Prostate gland (tissue), 2 donors: ENCODE measurements at regions not wholly inside any gene's neighbourhood (a gene's known extent, or its start where the extent isn't known, plus 50 kb on each side); places are given as distances from the start of the nearest gene placed in this dataset.

Source experiments
- POLR2A ChIP-seq: fragments of 450-650 bp; IDR thresholded peaks from one replicate; pipeline ENCODE4 v1.6.1; 2016; ENCODE audit warnings: antibody characterized with exemption, mild to moderate bottlenecking
- POLR2AphosphoS5 ChIP-seq: sonication (generic); formaldehyde crosslinking; IDR thresholded peaks from one replicate; pipeline ENCODE4 v1.6.1; 2017; ENCODE audit warnings: antibody characterized with exemption
- TF ChIP-seq, protein P1 (sequence below), 4 experiments: fragments of 200-600 bp in 2 of 4; fragments of 450-650 bp in 2 of 4; sonication (generic) in 2 of 4; IDR thresholded peaks; 1 replicate in 3 of 4; 2 replicates in 1 of 4; pipeline ENCODE4 v1.5.1; 2016 to 2019; ENCODE audit warnings: antibody characterized with exemption in 4 of 4, mild to moderate bottlenecking in 2 of 4, moderate library complexity in 2 of 4

DNA sequence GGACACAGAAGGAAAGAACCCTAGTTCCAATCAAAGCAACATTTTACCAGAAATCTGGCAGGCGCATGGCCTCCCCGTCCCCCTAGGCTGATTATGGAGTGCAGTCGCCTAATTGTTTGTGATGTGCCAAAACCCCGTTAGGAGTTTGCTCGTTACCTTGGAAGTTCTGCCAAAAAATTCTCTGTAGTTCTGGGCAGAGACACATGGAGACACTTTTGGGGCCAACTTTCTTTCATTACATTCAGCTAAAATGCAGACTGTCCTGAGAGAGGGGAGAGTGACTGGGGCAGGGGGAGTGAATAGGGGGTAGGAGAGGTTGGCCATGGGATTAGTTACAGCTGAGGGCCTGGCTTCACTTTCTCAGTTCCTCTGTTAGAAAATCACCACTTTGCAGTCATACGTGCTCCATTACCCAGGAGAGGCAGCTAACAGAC, 158.0 kb upstream of the NPVF start:
- TF ChIP-seq POLR2A (no peak), POLR2AphosphoS5 (no peak)
- TF ChIP-seq, protein P1, sequence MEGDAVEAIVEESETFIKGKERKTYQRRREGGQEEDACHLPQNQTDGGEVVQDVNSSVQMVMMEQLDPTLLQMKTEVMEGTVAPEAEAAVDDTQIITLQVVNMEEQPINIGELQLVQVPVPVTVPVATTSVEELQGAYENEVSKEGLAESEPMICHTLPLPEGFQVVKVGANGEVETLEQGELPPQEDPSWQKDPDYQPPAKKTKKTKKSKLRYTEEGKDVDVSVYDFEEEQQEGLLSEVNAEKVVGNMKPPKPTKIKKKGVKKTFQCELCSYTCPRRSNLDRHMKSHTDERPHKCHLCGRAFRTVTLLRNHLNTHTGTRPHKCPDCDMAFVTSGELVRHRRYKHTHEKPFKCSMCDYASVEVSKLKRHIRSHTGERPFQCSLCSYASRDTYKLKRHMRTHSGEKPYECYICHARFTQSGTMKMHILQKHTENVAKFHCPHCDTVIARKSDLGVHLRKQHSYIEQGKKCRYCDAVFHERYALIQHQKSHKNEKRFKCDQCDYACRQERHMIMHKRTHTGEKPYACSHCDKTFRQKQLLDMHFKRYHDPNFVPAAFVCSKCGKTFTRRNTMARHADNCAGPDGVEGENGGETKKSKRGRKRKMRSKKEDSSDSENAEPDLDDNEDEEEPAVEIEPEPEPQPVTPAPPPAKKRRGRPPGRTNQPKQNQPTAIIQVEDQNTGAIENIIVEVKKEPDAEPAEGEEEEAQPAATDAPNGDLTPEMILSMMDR (IDR thresholded peaks at IDR 0.05): no peak
